GM12874 (cell line): ENCODE measurements at regions not wholly inside any gene's neighbourhood (a gene's known extent, or its start where the extent isn't known, plus 50 kb on each side); places are given as distances from the start of the nearest gene placed in this dataset.

ENCODE experiments used
- TF ChIP-seq, protein P1 (sequence below): IDR thresholded peaks from 2 replicates; pipeline ENCODE4 v1.5.1; 2011; ENCODE audit warnings: low read depth, mild to moderate bottlenecking, control low read depth, low read length, moderate library complexity; ENCODE audit not compliant: insufficient read depth

DNA sequence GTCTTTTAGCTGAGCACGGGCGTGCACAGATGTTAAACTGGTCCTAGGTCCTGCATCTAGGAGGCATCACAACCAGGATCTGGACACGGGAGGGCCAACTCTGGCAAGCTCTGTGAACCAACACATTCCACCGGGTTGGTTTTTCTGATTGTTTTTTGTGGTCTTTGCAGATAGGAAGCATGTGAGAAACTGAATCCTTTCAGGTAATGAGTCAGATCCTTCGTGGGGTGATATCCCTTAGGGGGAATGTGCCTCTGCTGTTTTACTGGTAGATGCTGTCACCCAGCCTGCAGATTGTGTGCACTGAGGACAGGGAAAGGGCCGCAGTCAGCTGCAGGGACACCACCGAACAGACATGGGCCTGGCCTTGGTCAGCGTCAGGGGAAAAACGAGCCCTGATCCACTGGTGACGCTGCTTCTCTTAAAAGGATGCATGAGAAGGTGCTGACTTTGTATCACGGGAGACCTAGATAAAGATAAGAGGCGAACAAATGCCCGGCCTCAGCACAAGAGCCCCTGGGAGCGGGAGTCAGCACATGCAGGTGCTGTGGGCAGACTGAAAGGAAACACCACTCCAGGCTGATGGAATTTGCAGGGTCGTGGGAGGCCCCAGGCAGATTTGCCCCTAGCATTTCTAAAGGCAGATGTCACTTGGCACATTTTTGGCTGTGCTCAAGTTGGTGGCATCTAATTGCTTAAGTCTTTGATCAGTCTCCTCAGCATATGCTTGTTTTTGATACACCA is 51.1 kb downstream of the DOP1B start:
- TF ChIP-seq, protein P1, sequence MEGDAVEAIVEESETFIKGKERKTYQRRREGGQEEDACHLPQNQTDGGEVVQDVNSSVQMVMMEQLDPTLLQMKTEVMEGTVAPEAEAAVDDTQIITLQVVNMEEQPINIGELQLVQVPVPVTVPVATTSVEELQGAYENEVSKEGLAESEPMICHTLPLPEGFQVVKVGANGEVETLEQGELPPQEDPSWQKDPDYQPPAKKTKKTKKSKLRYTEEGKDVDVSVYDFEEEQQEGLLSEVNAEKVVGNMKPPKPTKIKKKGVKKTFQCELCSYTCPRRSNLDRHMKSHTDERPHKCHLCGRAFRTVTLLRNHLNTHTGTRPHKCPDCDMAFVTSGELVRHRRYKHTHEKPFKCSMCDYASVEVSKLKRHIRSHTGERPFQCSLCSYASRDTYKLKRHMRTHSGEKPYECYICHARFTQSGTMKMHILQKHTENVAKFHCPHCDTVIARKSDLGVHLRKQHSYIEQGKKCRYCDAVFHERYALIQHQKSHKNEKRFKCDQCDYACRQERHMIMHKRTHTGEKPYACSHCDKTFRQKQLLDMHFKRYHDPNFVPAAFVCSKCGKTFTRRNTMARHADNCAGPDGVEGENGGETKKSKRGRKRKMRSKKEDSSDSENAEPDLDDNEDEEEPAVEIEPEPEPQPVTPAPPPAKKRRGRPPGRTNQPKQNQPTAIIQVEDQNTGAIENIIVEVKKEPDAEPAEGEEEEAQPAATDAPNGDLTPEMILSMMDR, result no peak

DNA sequence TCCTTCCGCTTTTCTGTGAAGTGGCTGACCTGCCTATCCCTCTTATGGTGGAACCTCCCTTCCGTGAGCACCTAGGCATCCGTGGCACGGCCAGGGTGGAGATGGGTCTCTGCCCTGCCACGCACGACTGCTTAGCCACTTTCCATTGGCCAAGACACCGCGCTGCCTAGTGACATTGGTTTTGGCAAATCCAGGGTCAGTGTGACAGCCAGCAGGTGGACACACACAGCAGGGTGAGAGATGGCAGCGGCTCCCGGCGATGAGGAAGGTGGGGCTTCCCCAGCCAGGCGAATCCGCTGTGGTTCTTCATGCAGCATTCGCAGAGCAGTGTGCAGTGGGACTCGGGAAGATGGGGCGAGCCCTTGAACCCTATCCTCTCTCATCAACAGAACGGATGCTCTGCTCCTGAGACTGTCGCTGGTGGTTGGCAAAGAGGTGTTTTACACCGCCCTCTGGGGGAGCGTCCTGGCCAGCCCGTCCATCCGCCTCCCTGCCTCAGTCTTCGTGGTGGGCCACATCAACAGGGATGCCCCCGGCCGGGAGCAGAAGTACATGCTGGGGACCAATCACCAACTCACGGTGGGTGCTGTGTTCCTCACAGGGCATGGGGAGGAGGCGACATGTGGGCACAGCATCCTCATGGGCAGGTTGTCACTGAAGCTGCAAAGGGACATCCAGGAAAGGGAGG is 51.8 kb downstream of the DOP1B start:
- TF ChIP-seq, protein P1, result no peak

DNA sequence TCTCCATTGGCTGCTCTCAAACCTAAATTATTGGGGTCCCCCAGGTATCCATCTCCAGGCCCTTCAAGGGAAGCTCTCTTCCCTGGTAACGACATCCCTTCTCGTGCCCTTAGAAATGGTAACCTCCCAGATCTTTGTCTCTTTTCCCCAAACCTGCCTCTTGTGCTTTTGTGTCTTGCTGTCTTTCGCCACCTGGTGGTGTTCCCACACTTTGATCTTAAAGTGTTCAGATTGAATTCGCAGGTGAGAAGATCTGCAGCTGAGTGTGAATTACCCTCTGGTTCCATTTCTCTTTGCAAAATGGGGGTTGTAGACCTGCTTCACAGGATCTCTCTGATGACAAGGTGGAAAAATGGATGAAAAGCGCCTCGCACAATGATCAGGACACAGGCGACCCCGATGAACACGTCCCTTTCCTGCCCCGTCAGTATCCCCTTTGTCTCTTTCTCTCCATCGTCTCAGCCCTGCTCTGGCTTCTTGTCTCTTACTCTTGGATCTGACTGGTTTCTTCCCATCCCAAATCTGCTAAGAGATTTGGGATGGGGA is 53.1 kb downstream of the DOP1B start:
- TF ChIP-seq, protein P1, result peak; percentile 48

DNA sequence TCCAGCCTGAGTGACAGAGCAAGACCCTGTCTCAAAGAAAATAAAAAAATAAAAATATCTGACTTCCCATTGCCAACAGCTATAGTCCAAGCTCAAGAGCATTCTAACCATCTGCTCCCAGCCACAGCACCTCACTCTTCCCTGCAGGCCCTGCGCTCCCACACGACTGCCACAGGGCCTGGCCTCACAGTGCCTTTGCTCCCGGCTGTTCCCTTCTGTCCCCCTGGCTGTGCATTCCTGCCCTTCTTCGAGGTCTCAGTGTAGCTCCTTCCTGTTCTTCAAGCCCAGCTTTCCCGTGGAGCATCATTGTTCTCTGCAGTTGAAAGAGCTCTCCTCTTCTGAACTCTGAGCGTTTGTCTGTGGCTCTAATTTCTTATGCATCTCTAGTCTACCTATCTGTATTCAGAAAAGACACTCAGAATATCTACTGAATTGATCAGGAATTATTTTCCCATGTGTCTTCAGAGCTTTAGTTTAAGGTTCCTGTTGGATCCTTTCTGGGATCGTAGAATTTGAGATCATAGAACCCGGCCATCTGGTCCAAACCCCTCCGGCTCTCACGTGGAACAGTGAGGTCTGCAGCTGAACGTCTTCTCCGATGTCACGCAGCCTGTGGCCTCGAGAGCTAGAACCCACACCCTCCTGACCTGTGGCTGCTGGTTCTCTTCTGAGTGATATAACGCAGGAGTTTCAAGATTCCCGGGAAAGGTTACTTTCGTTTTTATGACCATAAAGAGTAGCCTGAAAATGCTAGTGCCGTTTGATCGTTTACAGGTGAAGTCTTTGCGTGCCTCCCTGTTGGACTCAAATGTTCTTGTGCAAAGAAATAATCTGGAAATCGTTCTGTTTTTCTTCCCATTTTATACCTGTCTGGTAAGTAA is 54.4 kb downstream of the DOP1B start:
- TF ChIP-seq, protein P1, result no peak

DNA sequence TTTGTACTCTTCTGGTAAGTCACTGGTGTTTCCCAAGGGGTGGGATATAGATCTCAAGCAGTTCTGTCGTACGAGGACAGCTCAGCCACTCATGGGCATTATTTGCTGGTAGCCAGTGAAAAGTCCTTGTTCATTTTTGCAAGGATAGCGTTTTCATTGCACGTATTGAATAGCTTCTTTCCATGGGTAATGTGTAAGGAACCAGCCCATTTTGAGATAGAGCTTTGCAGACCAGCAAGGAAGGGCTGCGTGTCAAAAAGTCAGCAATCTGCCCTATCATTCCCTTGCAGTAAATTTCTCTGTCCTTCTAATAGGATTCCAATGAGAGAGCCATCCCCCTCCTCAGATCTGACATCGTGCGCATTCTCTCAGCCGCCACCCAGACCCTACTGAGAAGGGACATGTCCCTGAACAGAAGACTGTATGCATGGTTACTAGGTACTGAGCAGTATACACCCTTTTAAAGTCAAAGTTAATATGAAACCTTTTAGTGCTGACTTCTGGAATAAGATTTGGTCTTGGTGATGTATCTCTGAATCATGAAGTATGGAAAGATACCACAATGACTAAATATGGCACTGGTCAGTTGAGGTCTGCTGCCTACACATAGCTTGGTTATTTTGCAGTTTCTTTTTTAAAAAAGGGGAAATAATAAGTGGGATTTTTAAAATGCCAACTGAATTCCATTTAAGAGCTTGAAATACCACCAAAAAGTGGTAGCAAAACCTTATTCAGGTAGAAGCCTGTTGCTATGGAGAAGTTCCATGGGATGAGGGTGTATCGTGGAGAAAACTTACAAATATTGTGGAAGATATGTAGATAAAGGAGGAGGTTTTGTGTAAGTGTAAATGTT is 55.3 kb downstream of the DOP1B start:
- TF ChIP-seq, protein P1, result no peak

DNA sequence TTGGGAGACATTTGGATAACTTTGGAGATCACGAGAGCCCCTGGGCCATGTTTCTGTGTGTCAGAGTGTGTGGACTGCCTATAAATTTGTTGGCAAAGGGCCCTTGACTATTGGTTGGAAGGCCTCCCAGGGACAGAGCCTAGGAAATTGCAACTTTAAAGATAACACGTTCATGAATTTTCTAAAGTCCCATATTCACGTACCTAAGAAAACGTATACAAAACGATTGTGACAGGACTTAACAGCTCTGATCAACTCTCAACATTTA is 55.8 kb downstream of the DOP1B start:
- TF ChIP-seq, protein P1, result no peak

DNA sequence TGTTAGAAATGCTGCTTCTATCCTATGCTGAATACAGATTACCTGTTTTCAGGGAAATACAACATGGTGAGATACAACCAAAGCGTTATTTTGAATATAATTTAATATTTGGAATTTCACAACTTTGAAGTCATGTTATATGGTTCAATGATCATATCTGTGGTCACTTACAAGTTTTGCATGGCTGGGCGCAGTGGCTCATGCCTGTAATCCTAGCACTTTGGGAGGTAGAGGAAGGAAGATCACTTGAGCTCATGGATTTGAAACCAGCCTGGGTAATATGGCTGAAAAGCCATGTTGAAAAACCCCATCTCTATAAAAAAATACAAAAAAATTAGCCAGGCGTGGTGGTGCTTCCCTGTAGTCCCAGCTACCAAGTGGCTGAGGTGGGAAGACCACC is 57.9 kb downstream of the DOP1B start:
- TF ChIP-seq, protein P1, result no peak
